Prostate gland (tissue), 2 donors: ENCODE measurements at regions not wholly inside any gene's neighbourhood (a gene's known extent, or its start where the extent isn't known, plus 50 kb on each side); places are given as distances from the start of the nearest gene placed in this dataset.

Experiments
- CTCF ChIP-seq, 4 experiments: fragments of 200-600 bp in 2 of 4; fragments of 450-650 bp in 2 of 4; sonication (generic) in 2 of 4; IDR thresholded peaks; 1 replicate in 3 of 4; 2 replicates in 1 of 4; pipeline ENCODE4 v1.5.1; 2016 to 2019; ENCODE audit warnings: antibody characterized with exemption in 4 of 4, mild to moderate bottlenecking in 2 of 4, moderate library complexity in 2 of 4
- POLR2A ChIP-seq: fragments of 450-650 bp; IDR thresholded peaks from one replicate; pipeline ENCODE4 v1.6.1; 2016; ENCODE audit warnings: antibody characterized with exemption, mild to moderate bottlenecking

GRCh38 chr1:2913091-2913490, 108.2 kb upstream of the ACTRT2 start:
- TF ChIP-seq POLR2A (no peak), CTCF (IDR thresholded peaks at IDR 0.05) (no peak)
